LoVo (cell line): ENCODE measurements at regions not wholly inside any gene's neighbourhood (a gene's known extent, or its start where the extent isn't known, plus 50 kb on each side); places are given as distances from the start of the nearest gene placed in this dataset.
"Not testable (repeated sequence)": the region's sequence is repeated elsewhere in the genome, so short reads cannot be mapped to it uniquely, and the experiment has no call there.

Experiments
- DNase-seq: peaks from one replicate; pipeline ENCODE4 v3.0.0-alpha.2; 2016; ENCODE audit warnings: low spot score

- DNase-seq, result no peak
Observed at GRCh38 chr3:110618512-110619226, 452.9 kb upstream of the NECTIN3 start.

DNA sequence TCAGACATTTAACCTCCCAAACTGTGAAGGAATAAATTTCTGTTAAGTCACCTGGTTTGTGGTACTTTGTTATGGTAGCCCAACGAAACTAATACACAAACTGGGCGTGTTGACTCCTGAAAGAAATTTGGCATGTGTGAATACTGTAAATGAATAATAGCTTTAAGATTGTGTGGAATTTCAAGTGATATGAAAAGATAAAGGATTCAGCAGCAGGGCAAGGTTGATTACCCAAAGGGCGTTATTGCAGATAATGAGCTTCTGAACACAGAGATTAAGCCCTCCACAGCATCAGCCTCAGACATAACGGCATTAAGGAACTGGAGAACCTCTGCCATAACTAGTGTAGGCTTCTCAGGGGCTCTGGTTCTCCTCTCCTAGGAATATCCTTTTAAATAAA is 451.5 kb upstream of the NECTIN3 start:
- DNase-seq, result no peak

GRCh38 chr3:110623571-110623970 is 448.0 kb upstream of the NECTIN3 start:
- no peak for DNase-seq

- DNase-seq, result no peak
Observed at GRCh38 chr3:110624576-110624975, 447.0 kb upstream of the NECTIN3 start.

- DNase-seq, result no peak
Observed at GRCh38 chr3:110625201-110625747, 446.3 kb upstream of the NECTIN3 start.

- DNase-seq, result not testable (repeated sequence)
Observed at GRCh38 chr3:110626652-110627111, 444.9 kb upstream of the NECTIN3 start.

DNA sequence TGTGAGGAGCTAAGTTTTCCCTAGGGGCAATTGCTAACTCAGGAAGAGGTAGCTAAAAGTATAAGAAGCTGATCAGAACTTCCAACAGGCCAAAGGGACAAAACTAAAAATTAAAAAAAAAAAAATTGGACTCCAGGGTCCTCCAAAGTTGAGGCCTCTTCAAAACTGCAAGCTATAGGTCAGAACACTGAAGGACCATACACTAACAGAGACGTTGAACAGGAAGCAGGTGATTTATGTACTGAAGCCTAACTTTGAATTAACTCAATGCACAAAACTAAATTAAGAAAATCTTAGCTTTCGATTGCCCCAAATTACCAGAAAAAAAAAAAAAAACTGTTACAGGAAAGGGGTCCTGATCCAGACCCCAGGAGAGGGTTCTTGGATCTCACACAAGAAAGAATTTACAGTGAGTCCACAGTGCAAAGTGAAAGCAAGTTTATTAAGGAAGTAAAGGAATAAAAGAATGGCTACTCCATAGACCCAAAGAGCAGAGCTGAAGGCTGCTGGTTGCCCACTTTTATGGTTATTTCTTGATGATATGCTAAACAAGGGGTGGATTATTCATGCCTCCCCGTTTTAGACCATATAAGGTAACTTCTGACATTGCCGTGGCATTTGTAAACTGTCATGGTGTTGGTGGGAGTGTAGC is 442.8 kb upstream of the NECTIN3 start:
- DNase-seq, result no peak

DNA sequence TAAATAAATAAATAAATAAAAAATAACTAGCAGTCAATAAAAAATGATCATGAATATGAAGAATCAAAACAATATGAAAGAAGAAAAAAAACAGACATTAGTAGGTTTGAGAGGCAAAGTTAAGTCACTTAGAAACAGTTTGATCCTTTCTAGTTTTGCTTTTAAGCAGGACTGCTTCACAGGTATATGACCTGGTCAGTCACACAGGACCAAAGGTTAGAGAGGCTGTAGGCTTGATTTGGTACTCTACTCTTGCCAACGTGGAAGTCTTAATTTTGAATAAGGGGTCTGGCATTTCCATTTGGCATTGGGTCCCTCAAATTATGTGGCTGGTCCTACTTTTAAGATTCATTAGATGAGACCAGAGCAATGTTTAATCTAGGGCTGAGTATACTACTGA is 441.7 kb upstream of the NECTIN3 start:
- DNase-seq, result no peak

DNA sequence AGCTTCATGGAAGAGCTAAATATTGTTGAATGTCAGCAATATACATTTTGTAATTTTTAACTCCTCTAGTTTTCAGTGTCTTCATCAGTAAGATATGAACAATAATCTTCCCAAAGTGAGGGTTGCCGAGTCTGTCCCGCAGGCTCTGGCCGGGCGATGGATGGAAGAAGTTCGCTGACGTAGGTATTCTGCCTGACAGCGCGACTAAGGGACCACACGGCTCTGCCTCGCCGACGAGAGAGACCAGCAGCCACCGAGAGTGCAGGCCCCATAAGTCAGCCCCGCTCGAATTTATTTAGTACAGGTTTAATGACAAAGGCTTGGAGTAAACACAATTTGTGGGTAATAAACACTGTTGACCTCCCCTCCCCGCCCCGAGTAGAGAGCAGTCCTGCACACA is 427.4 kb upstream of the NECTIN3 start:
- no peak for DNase-seq

DNA sequence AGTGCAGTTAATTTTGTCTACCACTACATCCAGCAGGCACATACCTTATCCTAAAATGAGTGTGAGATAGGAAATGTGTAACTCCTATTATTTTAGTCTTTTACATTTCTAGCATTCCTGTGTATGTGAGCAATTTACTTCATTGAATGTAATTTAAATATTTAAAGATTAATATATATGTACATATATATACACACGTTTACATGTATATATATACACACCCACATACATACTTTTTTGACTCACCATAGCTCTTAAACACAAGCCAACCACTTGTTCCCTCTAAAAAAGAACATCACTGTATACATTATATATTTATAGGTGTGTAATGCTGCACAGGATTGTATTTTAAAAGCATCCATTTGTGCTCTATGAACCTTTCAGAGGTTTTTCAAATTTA is 425.6 kb upstream of the NECTIN3 start:
- no peak for DNase-seq

DNA sequence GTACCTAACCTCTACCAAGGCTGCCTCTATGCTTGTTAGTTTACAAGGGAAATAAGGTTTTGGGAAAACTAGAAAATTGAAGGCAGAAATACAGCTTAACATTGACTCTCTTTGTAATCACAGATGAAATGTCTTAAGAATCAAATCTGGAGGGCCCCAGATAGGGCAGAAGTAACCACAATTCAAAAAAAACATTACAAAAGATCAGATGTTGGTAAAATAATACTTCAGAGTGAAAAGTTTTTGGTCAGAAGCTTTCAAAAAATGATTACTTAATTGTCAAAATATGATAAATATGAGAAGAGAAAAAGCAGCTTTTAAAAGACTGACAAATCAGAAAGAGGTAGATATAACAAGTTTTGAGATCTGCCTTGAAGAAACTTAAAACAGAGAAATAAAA is 425.1 kb upstream of the NECTIN3 start:
- no peak for DNase-seq

DNA sequence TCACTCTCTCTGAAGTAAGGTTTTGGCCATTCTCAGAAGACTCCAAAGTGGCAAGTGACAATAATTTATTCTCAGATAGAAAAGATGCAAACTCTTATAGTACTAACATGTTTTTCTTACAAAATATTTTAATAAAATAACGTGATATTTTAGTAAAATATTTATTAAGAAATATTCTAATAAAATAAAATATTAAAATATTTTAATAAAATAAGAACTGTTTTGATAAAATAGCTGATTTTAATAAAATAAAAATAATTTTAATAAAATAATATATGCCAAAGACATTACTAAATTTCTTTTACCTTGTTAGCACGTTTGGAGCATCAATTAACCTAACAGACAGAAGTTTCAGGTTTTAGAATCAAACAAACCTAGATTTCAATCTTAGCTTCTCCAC is 424.0 kb upstream of the NECTIN3 start:
- no peak for DNase-seq

DNA sequence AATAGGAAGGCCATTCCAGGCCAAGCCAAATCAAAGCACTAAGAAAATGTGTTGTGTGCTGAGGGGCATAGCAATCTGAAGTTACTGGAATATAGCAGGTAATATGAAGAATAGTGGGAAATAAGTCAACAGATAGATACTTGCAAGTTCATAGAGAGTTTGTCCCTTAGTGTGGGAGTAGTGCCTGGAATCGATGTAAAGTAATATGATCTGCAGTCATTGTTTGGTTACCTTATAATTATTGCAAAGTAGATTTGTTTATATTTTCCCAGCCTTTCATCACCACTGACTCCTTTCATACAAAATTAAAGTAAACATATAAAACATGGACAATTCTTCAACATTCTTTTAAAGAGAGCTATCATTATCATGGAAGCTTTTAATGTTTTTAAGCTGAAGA is 420.9 kb upstream of the NECTIN3 start:
- DNase-seq, result no peak

DNA sequence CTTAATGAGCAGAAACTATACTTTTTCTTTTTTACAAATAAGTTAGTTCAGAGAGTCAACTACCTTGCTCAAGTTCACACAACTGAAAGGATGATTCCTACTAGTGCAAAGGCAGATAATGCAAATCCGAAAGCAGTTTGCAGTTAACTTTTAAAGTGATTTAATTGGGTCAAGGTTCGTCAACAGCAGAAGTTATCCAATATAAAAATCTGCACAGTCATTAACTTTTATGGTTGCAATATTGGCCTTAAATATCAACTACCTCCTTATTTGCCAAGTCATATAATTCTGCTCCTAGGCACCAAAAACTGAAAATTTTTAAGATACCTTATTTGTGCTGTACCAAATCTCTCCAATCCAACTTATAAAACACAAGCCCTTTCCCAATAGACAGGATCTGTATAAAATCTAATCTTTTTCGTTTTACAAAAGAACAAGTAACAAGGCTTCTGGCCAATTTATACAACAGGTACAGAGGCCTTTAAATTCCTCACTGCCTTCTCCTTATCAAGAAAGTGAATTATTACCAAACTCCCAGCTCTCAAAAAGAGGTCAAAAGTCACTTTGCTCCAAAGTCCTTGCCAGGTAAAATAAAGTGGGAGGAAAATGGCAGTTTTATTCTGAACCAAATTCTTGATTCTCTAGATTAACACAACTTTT is 416.6 kb upstream of the NECTIN3 start:
- DNase-seq, result no peak

DNA sequence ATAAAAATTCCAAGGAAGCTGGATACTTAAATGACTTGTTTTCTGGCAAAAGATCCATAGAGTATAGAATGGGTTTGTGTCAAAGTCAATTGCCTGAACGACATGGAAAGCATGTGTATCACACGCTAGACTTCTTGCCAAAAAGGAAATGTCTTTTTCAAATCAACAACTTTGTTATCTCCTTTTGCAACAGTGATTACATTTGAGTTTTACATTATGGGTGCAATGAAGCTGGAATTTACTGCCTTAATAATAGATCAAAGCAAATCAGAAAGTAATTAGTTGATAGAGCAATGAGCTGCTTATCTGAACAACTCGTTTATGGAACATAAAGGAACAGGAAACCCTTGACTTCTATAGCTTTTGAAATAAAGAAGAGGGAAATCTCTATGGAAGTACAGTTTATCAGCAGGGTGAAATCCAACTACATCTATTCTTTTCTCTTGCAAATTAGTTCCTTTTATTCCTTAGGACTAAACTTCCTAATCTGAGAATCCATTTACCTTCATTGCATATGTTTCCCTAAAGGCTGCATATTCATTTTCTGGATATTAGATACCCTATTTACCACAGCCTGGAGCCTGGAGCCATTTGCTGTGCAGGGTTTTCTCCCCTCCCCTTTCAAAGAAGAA is 415.1 kb upstream of the NECTIN3 start:
- peak; percentile 50 for DNase-seq

GRCh38 chr3:110664148-110664547 is 407.5 kb upstream of the NECTIN3 start:
- DNase-seq, result no peak

DNA sequence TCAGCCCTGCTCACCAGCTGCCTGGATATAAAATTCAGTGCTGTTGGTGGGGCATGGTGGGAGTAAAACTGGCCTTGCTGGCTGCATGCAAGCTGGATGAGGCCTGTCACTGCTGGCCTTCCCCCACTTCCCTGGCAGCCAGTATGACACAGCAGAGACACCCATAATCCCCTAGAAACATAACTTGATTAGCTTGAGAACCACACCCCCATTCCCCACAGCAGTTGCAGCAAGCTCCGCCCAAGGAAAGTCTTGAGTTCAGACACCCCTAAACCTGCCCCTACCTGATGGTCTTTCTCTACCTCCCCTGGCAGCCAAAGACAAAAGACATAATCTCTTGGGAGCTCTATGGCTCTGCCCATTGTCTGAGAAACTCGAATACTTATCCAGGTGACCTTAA is 405.1 kb upstream of the NECTIN3 start:
- no peak for DNase-seq

DNA sequence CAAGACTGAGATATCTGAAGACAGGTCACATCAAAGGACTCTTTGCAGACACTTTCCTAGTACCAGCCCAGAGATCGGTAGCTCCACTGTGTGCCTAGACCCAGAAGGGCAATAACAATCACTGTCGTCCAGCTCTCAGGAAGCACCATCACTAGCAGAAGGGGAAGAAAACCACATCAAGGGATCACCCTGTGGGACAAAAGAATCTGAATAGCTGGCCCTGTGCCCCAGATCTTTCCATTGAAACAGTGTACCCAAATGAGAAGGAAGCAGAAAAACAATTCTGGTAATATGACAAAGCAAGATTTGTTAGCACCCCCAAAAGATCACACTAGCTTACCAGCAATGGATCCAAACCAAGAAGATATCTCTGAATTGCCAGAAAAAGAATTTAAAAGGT is 404.4 kb upstream of the NECTIN3 start:
- DNase-seq, result no peak

- DNase-seq, result no peak
Observed at GRCh38 chr3:110670407-110670806, 401.2 kb upstream of the NECTIN3 start.

DNA sequence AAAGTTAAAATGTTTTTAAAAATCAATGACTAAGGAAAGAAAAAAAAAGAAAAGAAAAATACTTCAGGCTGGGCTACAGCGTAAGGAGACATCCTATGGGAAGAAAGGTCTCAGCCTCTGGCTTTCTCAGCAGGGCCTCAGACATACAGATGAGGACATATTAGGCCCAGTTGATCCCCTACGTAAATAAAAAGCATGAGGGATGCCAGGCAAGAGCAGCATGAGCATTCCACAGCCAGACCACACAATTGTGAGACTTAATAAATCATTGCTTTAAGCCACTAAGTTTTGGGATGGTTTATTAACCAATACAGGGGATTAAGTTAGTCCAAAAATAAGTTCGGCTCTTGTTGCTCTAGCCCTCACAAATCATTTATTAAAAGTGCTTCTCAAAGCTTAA is 394.1 kb upstream of the NECTIN3 start:
- DNase-seq, result no peak

- no peak for DNase-seq
Observed at GRCh38 chr3:110679285-110679684, 392.3 kb upstream of the NECTIN3 start.

DNA sequence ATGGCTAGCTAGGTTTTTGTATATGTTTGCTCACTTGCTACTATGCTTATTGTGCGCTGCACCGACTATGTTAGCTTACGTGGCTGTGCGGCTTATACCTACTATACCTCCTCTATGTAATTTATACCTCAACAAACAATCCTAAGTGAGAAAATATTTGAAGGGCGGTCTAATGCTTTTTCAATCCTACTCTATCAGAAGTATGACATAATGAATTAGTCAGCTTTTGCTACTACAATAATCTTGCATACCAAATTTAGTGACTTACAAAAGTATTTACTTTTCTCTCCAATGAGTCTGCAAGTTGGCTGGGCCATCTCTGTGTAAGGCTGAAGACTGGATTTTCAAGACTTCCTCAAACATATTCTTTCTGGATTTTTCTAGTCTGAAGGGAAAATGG is 391.2 kb upstream of the NECTIN3 start:
- no peak for DNase-seq

- no peak for DNase-seq
Observed at GRCh38 chr3:110684466-110684865, 387.1 kb upstream of the NECTIN3 start.
